ENCODE measurements at regions not wholly inside any gene's neighbourhood (a gene's known extent, or its start where the extent isn't known, plus 50 kb on each side); places are given as distances from the start of the nearest gene placed in this dataset.

DNA sequence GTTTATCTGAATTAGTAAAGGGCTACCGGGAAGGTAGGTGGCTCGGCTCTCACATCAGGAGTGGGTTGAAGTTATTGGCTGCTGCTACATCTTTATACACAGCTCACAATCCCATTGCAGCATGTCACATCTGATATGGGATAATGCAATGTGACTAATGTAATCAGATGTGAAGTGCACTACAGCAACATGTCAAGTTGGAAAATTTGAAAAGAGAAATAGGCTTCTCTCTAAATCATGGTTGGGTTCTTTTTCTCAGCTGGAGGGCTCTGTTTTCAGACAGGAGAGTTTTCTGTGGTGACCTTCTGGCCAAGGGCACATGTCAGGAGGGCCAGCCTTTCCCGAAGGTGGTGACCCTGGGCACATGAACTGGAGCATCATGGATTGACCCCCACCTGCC, 337.5 kb downstream of the HRH4 start:
- no peak for DNase-seq

DNA sequence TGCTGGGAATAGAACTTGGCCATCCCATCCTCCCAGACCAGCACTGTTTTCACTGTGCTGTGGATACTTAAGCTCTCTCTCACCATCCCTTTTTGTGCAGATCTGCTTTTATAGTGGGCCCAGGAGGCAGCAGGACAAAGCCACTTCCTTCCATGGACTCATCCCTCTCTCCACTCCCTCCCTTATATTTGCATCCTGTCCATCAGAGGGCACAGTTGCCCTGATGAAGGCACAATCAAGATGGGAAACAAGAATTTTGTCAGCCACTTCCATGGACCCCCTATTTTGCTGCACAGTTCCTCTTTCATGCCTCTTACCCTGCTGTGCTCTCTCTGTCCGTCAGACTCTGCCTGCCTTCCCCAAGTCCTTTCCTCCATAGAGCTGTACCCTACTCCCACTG, 338.7 kb downstream of the HRH4 start:
- no peak for DNase-seq

DNA sequence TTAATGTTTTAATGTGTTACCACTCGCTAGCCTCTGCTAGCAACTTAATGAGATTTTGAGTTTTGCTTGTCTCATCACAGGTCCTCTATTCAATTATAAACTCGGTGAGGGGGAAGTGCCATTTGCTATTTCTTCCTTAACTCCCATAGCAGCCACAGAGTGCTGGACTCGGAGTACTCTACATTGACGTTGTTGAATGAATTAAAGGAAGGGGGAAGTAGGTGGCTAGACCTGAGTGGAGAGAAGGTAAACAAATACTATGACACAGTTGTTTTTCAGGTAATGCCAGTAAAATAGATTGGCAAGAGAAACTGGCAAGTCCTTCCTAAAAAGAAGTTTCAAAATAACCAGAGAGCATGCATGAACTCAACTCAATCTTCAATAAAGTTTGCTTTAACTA, 339.3 kb downstream of the HRH4 start:
- DNase-seq = no peak

DNA sequence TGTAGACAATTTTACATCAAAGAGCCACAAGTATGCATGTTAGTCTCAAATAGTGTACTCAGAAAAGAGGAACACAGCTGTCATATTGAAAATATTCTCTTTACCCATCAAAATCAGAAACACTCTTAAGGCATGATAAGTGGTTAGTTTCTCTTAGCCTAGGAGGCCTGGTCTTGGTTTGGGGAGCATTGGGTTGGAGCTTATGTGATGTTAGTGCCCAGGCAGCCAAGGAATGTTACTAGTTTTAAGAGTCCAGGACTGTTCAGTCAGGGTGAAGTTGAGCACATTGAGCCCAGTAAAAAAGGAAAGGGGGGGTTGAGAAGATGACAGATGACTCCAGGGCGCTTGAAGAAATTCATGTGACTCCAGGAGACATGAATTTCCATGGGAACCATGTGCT, 340.6 kb downstream of the HRH4 start:
- no peak for DNase-seq

DNA sequence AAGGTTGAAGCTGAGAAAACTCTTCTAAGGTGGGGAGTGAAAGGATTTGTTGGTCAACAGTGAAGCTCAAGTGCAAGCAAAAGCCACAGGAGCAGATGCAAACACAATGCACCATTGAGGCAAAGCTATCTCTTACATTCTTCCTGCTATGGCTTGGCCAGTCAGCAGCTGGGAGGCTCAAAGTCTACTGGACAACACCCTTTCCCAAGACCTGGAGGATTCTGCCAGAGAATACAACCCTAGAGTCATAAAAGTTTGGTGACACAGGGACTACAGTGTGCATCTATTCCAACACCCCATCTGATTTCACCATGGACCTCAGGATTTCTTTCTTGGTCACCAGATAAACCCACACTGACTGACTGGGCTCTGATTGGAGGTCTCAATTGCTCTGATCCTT, 342.0 kb downstream of the HRH4 start:
- no peak for DNase-seq

- DNase-seq = no peak
Observed at GRCh38 chr18:24805156-24805555, 344.7 kb downstream of the HRH4 start.

DNA sequence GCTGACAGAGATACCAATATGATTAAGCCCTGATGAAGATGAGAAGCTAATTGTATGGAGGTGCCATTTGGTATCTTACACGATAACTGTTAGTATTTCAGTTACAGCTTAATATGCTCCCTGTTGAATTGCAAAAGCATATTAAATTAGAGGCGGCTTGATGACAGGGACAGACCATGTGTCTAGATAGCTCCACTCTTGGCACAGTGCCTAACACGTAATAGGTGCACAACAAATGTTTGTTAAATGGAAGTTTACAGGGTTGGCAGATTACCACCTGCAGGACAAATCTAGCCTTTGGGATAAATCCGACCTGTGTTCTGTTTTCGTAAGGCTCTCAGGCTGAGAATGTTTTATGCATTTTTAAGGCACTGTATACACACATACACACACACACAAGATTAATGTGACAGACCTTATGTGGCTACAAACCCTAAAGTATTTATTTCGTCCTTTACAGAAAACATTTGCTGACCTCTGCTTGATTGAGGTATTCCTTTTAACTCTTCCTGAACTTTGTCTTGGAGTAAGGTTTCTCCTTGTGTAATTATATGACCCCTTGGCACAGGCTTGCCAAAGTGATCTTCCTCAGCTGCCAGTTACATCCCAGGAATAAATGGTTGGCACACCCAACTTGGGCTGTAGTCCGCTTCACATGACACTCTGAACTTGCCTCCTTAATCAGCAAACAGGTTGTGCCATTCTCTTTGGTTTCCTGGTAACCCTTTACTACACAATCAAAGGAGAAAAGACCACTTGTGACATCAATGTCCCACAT, 348.9 kb downstream of the HRH4 start:
- DNase-seq = no peak

GRCh38 chr18:24810561-24811305, 350.3 kb downstream of the HRH4 start:
- DNase-seq = no peak

DNA sequence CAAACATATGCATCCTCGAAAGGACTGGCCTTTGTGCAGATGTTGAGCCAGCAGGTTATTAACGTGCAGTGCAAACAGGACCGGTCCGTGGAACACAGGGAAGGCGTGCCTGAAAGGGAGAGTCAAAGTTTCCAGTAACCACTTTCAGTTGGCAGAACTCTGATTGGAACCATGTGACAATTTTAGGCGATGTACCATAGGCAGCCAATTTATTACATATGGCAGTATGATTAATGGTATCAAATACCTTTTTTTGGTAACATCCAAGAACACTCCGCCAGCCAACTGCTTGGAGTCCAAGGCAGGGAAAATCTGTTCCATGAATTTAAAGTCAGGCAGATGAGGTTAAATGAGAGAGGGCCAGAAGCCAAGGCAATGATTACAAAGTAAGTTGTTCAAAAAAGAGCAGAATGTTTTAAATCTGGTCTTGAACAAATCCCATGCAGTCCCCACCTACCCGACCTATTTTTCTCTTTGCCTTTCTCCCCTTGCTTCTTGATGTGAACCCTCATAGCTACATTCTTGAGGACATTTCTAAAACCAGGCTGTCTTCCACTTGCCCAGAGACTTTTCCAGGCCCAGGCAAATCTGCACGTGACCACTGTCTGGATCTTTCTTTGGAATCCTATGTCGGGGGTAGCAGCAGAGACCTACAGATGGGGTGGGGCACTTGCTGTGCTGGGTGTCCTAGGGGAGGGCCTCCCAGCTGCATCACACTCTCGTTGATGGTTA, 351.7 kb downstream of the HRH4 start:
- no peak for DNase-seq

GRCh38 chr18:24814521-24814920, 354.1 kb downstream of the HRH4 start:
- DNase-seq = no peak

- no peak for DNase-seq
Observed at GRCh38 chr18:24817150-24817549, 356.7 kb downstream of the HRH4 start.

DNA sequence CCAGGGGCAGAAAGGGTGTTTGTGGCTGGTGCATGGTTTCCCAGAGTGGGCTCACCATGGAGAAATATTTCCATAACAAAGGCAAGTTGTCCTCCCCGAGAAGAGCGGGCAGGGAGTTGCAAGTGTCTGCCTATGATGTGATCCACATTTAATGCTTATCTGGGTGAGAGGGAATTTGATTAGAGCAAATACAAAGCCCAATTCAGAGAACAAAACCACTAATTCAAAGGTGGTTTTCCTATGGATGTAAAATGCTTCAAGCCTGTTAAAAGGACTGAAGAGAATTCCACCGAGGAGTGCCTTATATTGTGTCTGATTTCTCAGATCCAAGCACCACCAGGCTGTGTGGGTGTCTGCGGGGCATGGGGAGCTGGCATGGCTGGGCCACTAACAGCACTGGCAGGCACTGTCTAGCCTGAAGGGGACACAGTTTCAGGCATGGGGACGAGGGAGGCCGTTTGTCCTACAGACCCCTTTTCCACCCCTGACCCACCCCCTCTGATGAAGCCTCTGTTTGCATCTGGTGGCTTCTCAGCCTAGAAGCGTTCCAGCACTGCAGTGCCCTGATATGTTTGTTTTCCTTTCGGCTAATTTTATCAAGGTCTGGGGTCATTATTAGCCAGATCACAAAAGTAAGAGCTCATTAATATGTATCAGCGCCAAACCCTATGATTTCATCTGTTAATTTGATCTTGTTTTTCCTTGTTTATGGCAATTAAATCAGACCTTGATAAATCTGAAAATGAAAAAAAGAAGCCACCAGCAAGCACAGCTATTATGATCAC, 357.3 kb downstream of the HRH4 start:
- no peak for DNase-seq

GRCh38 chr18:24818441-24818840, 358.0 kb downstream of the HRH4 start:
- DNase-seq = no peak

GRCh38 chr18:24819141-24819890, 358.9 kb downstream of the HRH4 start:
- no peak for DNase-seq

DNA sequence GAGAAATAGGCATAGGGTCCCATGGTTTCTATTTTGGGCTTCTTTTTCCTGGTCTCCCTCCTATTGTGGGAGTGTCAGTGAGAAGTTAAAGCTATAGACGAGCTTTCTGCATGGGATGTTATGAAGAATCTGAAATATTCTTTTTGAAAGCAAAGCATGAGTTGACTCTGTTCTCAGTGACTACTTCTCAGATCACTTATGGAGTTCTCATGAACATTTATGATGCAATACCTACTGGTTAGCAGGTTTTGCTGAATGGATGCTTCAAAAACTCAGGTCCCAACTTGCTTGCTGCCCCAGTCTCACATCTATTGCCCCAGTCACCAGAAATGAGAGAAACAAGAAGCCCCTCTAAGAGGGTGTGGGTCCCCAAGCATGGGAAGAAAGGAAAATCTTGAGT, 365.0 kb downstream of the HRH4 start:
- DNase-seq = no peak

- no peak for DNase-seq
Observed at GRCh38 chr18:24826605-24827004, 366.2 kb downstream of the HRH4 start.

DNA sequence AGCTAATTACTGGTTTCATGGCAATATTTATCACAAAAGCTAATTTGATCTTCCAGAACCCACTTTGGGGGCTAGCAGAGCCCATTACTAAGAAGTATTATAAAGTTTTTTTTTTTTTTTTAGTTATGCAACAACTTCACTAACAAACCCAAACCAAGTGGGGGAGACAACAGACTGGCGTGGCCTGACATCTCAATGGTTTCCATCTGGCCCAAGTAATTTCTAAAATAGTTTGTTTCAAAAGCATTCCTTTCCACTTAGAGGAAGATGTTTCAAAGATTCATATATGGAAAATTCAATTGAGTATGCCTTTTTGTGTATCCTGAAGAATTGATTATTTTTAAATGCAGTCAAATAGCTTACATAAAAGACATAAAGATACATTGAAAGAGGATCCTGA, 367.1 kb downstream of the HRH4 start:
- no peak for DNase-seq

DNA sequence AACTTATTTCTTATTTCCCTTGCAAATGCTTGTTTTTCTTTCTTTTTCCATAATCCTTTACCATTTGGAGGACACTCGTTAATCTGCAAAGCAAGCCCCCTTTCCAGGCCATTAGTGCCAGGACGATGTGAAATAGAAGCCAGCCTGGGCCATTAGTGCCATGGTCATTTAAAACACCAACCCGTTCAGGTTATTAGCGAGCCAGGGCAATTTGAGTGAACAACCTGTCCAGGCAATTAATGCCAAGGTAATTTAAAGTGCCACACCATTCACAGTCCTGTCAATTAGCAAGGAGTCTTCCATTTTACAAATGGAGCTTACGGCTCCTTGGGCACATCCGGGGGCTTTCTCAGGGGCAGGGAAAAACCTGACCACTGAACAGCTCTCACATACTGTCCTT, 370.6 kb downstream of the HRH4 start:
- no peak for DNase-seq

DNA sequence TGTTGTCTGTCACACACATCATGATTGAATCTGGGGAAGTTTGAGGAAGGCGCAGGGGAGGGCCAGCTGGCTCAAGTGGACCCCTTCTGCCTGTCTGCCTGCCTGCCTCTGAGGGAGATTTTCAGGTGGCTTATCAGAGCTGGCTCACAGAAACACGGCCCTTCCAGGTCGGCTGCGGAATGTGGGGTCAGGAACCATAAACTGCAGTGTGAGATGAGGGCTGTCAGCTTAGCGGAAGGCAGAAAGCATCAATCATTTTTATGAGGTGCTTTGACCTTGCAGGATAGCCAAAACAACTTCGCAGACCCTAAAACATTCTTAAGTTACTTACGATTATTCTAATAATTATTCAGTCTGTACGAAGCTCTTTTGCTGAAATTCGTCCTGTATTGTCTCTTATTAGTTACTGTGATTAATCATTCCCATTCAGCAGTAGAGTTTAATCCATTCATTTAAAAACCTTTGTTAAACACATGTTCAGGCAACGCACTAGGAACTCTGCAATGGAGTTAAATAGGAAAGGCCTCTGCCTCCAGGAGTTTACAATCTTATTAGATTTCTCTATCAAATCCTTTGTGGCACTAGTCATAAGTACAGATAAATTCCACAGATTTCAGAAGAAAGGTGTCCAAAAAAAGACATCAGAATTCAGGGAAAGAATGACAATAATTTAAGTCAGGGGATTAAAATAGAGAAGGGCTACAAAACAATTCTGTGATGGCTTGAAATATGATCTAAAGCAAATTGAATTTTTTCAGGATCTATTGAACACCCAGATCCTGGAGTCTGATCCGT, 371.6 kb downstream of the HRH4 start:
- no peak for DNase-seq

- no peak for DNase-seq
Observed at GRCh38 chr18:24835751-24836150, 375.3 kb downstream of the HRH4 start.

- no peak for DNase-seq
Observed at GRCh38 chr18:24837066-24837465, 376.6 kb downstream of the HRH4 start.

All from CD4-positive, alpha-beta T cell treated with Interleukin-17A for 4 hours (primary cell).